Uterus (tissue), 3 donors: ENCODE measurements at regions not wholly inside any gene's neighbourhood (a gene's known extent, or its start where the extent isn't known, plus 50 kb on each side); places are given as distances from the start of the nearest gene placed in this dataset.

Experiments used
- DNase-seq, 2 donors: peaks; one replicate each; pipeline ENCODE4 v3.0.0-alpha.2; 2019 to 2020
- H3K27ac ChIP-seq, 2 donors: fragments of 200-600 bp; sonication (generic); 1 replicate in 1 of 2; 2 replicates in 1 of 2; pipeline ENCODE4 v1.5.1; 2016 to 2018
- H3K27me3 ChIP-seq, 2 donors: fragments of 200-600 bp; sonication (generic); one replicate each; pipeline ENCODE4 v1.5.1; 2018 to 2019; ENCODE audit warnings: control low read depth in 1 of 2
- H3K36me3 ChIP-seq, 2 donors: fragments of 200-600 bp; sonication (generic); one replicate each; pipeline ENCODE4 v1.5.1; 2019; ENCODE audit warnings: control low read depth in 1 of 2
- H3K4me1 ChIP-seq, 2 donors: fragments of 200-600 bp; sonication (generic); one replicate each; pipeline ENCODE4 v1.5.1; 2018 to 2019; ENCODE audit warnings: control low read depth in 1 of 2
- H3K4me3 ChIP-seq, 2 donors: fragments of 200-600 bp; sonication (generic); 1 replicate in 1 of 2; 2 replicates in 1 of 2; pipeline ENCODE4 v1.5.1; 2018 to 2019; ENCODE audit warnings: mild to moderate bottlenecking in 1 of 2
- H3K9me3 ChIP-seq, 2 donors: fragments of 200-600 bp; sonication (generic); one replicate each; pipeline ENCODE4 v1.5.1; 2019; ENCODE audit warnings: control low read depth in 1 of 2
- CTCF ChIP-seq, 4 experiments: fragments of 200-600 bp in 2 of 4; fragments of 450-650 bp in 2 of 4; sonication (generic) in 2 of 4; IDR thresholded peaks; one replicate each; pipeline ENCODE4 v1.5.1; 2016 to 2019; ENCODE audit warnings: antibody characterized with exemption in 4 of 4, mild to moderate bottlenecking in 2 of 4, moderate library complexity in 1 of 4
- POLR2A ChIP-seq, 2 donors: fragments of 450-650 bp; IDR thresholded peaks; one replicate each; pipeline ENCODE4 v1.6.1; 2016; ENCODE audit warnings: antibody characterized with exemption in 2 of 2, mild to moderate bottlenecking in 1 of 2, moderate library complexity in 1 of 2
- intact Hi-C: fragments of 100-400 bp; cut with DNase I; formaldehyde crosslinking; loops from one replicate; pipeline ENCODE4 v1.15.1; 2023; ENCODE audit warnings: low total_unique reads
- donor health status: DM: yes; HTN: yes; CAD: no.

- Histone ChIP-seq H3K9me3 (no peaks in the 10 kb centered on the region), H3K4me3 (no peak overlapping the region), H3K4me1 (no peaks in the 10 kb centered on the region), H3K27me3 (no peaks in the 10 kb centered on the region), H3K36me3 (no peaks in the 10 kb centered on the region), H3K27ac (no peak overlapping the region)
- intact Hi-C loops = no loop called here
- no peak for DNase-seq
- TF ChIP-seq CTCF (IDR thresholded peaks at IDR 0.05) (no peak), POLR2A (IDR thresholded peaks at IDR 0.05) (no peak)
These were observed 1241.3 kb downstream of the MAT2B start for GRCh38 chr5:164746723-164747122.

DNA sequence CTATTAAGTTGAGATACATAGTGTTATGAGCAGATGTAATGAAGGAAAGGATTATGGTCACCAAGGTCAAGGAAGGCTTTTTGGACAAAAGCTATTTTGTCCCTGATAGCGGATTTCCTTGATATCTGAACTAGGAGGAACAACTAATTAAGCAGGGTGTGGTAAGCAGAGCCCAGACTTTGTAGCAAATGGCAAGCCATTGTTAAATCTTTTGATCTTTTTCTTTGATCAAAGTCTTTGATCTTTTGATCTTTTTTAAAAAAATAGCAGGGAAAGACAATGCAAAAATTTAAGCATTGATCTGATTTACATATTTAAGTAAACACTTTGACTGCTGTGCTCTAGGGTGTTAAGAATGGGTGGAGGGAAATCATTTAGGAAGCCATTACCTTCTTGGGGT lies 1242.0 kb downstream of the MAT2B start:
- Histone ChIP-seq H3K36me3 (no peaks in the 10 kb centered on the region), H3K4me1 (no peaks in the 10 kb centered on the region), H3K9me3 (no peaks in the 10 kb centered on the region), H3K27me3 (no peaks in the 10 kb centered on the region), H3K27ac (no peak overlapping the region), H3K4me3 (no peak overlapping the region)
- intact Hi-C loops = no loop called here
- no peak for TF ChIP-seq CTCF (IDR thresholded peaks at IDR 0.05)
- no peak for TF ChIP-seq POLR2A (IDR thresholded peaks at IDR 0.05)
- DNase-seq = no peak

- Histone ChIP-seq H3K27me3 (no peaks in the 10 kb centered on the region), H3K27ac (no peak overlapping the region), H3K4me1 (no peaks in the 10 kb centered on the region), H3K4me3 (no peak overlapping the region), H3K9me3 (no peaks in the 10 kb centered on the region), H3K36me3 (no peaks in the 10 kb centered on the region)
- intact Hi-C loops = no loop called here
- no peak for TF ChIP-seq POLR2A (IDR thresholded peaks at IDR 0.05)
- no peak for TF ChIP-seq CTCF (IDR thresholded peaks at IDR 0.05)
- no peak for DNase-seq
These were observed 1243.4 kb downstream of the MAT2B start for GRCh38 chr5:164748861-164749260.

- Histone ChIP-seq H3K27me3 (no peaks in the 10 kb centered on the region), H3K36me3 (no peaks in the 10 kb centered on the region), H3K4me3 (no peak overlapping the region), H3K9me3 (no peaks in the 10 kb centered on the region), H3K27ac (no peak overlapping the region), H3K4me1 (no peaks in the 10 kb centered on the region)
- no peak for TF ChIP-seq CTCF (IDR thresholded peaks at IDR 0.05)
- no peak for TF ChIP-seq POLR2A (IDR thresholded peaks at IDR 0.05)
- intact Hi-C loops = no loop called here
- DNase-seq = no peak
These were observed 1248.0 kb downstream of the MAT2B start for GRCh38 chr5:164753434-164753833.

DNA sequence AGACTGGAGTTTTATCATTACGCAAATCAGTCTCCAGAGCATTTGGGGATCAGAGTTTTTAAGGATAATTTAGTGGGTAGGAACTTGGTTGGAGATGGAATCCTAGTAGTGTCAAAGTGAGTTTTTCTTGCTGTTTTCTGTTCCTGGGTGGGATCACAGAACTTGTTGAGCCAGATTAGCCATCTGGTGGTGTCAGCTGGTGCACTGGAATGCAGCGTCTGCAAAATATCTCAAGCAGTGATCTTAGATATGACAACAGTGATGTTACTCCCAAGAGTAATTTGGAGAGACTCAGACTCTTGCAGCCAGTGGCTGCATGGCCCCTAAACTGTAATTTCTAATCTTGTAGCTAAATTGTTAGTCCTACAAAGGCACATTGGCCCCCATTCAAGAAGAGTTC lies 1257.8 kb downstream of the MAT2B start:
- no peak for DNase-seq
- no peaks in the 10 kb centered on the region for H3K4me1 ChIP-seq
- intact Hi-C loops = no loop called here
- H3K4me3 ChIP-seq = no peak overlapping the region
- no peaks in the 10 kb centered on the region for H3K9me3 ChIP-seq
- H3K27ac ChIP-seq = no peak overlapping the region
- no peaks in the 10 kb centered on the region for H3K27me3 ChIP-seq
- TF ChIP-seq CTCF (IDR thresholded peaks at IDR 0.05) = no peak
- no peak for TF ChIP-seq POLR2A (IDR thresholded peaks at IDR 0.05)
- H3K36me3 ChIP-seq = no peaks in the 10 kb centered on the region
